SK-N-SH (cell line): ENCODE measurements at regions not wholly inside any gene's neighbourhood (a gene's known extent, or its start where the extent isn't known, plus 50 kb on each side); places are given as distances from the start of the nearest gene placed in this dataset.

Experiments used
- CTCF ChIA-PET: fragments of 300-600, 350-600 bp; formaldehyde crosslinking; extraction: SDS; loops from one replicate; lab custom pipeline; 2021; lab: Yijun Ruan, JAX
- POLR2A ChIA-PET: fragments of 350-600 bp; sonication (Branson Sonifier 250); formaldehyde crosslinking; extraction: SDS; loops from one replicate; lab custom pipeline; 2020; ENCODE audit warnings: antibody characterized with exemption, inconsistent platforms; lab: Yijun Ruan, JAX
- DNase-seq: peaks from one replicate; pipeline ENCODE4 v3.0.0; 2012
- H2AFZ ChIP-seq: fragments of 200-600 bp; sonication (generic); 2 replicates; pipeline ENCODE4 v1.8.1; 2016; ENCODE audit warnings: antibody characterized with exemption, mild to moderate bottlenecking, low read depth
- H3F3A ChIP-seq: fragments of 200-600 bp; sonication (generic); replicated peaks from 2 replicates; pipeline ENCODE3; 2016; ENCODE audit warnings: antibody characterized with exemption, mild to moderate bottlenecking; ENCODE audit not compliant: insufficient read depth
- H3K27ac ChIP-seq, 2 experiments: fragments of 200-500 bp in 1 of 2; fragments of 200-600 bp in 1 of 2; sonication (Bioruptor generic) in 1 of 2; sonication (generic), shearing (Covaris generic) in 1 of 2; 2 replicates each; pipeline versions ENCODE4 v1.5.1 to v1.6.1; 2014 to 2016; ENCODE audit warnings: low read depth in 2 of 2, inconsistent platforms in 1 of 2, low read length in 1 of 2, mild to moderate bottlenecking in 1 of 2, mixed read lengths in 1 of 2
- H3K27me3 ChIP-seq: fragments of 200-600 bp; sonication (generic), shearing (Covaris generic); 2 replicates; pipeline ENCODE4 v1.6.1; 2016; ENCODE audit warnings: mixed run types; ENCODE audit not compliant: insufficient read depth
- H3K36me3 ChIP-seq, 2 experiments: fragments of 200-500 bp in 1 of 2; fragments of 200-600 bp in 1 of 2; sonication (Bioruptor generic) in 1 of 2; sonication (generic) in 1 of 2; replicated peaks in 1 of 2; 2 replicates each; pipeline versions ENCODE3 to v1.5.1; 2014 to 2016; ENCODE audit warnings: low read length in 1 of 2, mild to moderate bottlenecking in 1 of 2; ENCODE audit not compliant: insufficient read depth in 2 of 2, control insufficient read depth in 1 of 2
- H3K4me1 ChIP-seq, 2 experiments: fragments of 200-500 bp in 1 of 2; fragments of 200-600 bp in 1 of 2; sonication (Bioruptor generic) in 1 of 2; sonication (generic), shearing (Covaris generic) in 1 of 2; 2 replicates each; pipeline versions ENCODE4 v1.5.1 to v1.6.1; 2014 to 2016; ENCODE audit warnings: low read depth in 1 of 2, low read length in 1 of 2, mixed run types in 1 of 2; ENCODE audit not compliant: insufficient read depth in 2 of 2, control insufficient read depth in 1 of 2
- H3K4me2 ChIP-seq: fragments of 200-600 bp; sonication (generic), shearing (Covaris generic); 2 replicates; pipeline ENCODE4 v1.6.1; 2017; ENCODE audit warnings: mixed run types
- H3K4me3 ChIP-seq, 2 experiments: fragments of 200-500 bp in 1 of 2; fragments of 200-600 bp in 1 of 2; sonication (Bioruptor generic) in 1 of 2; sonication (generic), shearing (Covaris generic) in 1 of 2; 2 replicates each; pipeline versions ENCODE4 v1.5.1 to v1.8.1; 2014 to 2016; ENCODE audit warnings: low read depth in 2 of 2, inconsistent platforms in 1 of 2, low read length in 1 of 2, mild to moderate bottlenecking in 1 of 2, mixed read lengths in 1 of 2, moderate library complexity in 1 of 2
- H3K79me2 ChIP-seq: fragments of 200-600 bp; sonication (generic); 2 replicates; pipeline ENCODE4 v1.8.1; 2017; ENCODE audit warnings: mild to moderate bottlenecking; ENCODE audit not compliant: insufficient read depth
- H3K9ac ChIP-seq: fragments of 200-600 bp; sonication (generic); 2 replicates; pipeline ENCODE4 v1.6.1; 2017; ENCODE audit warnings: mixed run types
- H3K9me2 ChIP-seq: fragments of 200-600 bp; sonication (generic); 2 replicates; pipeline ENCODE4 v1.6.1; 2017; ENCODE audit warnings: mixed run types
- H3K9me3 ChIP-seq: fragments of 200-600 bp; sonication (generic); 2 replicates; pipeline ENCODE4 v1.6.1; 2017; ENCODE audit warnings: mixed run types, mild to moderate bottlenecking, moderate library complexity
- H4K20me1 ChIP-seq: fragments of 200-600 bp; sonication (generic); 2 replicates; pipeline ENCODE4 v1.6.1; 2017; ENCODE audit warnings: mild to moderate bottlenecking, mixed run types; ENCODE audit not compliant: insufficient read depth
- EZH2phosphoT487 ChIP-seq: fragments of 200-600 bp; sonication (generic); IDR thresholded peaks from 2 replicates; pipeline ENCODE4 v1.6.1; 2017; ENCODE audit warnings: low read depth, mixed run types, mild to moderate bottlenecking, antibody characterized with exemption, moderate library complexity, borderline replicate concordance
- FOSL2 ChIP-seq: IDR thresholded peaks from 2 replicates; pipeline ENCODE4 v1.4.0; 2012; ENCODE audit warnings: low read depth, mild to moderate bottlenecking, moderate library complexity, borderline replicate concordance
- FOXM1 ChIP-seq: IDR thresholded peaks from 2 replicates; pipeline ENCODE4 v1.4.0; 2012; ENCODE audit warnings: low read depth, mild to moderate bottlenecking
- GABPA ChIP-seq: IDR thresholded peaks from 2 replicates; pipeline ENCODE4 v1.4.0; 2012; ENCODE audit warnings: low read depth, mild to moderate bottlenecking
- GATA2 ChIP-seq: sonication (generic); formaldehyde crosslinking; IDR thresholded peaks from 2 replicates; pipeline ENCODE4 v1.5.0; 2020; ENCODE audit warnings: mild to moderate bottlenecking, missing genetic modification reagents
- MEF2A ChIP-seq: IDR thresholded peaks from 2 replicates; pipeline ENCODE4 v1.4.0; 2012; ENCODE audit warnings: low read depth, borderline replicate concordance
- NRF1 ChIP-seq: IDR thresholded peaks from 2 replicates; pipeline ENCODE4 v1.6.1; 2012; ENCODE audit warnings: low read depth, mild to moderate bottlenecking, low read length
- POLR2AphosphoS5 ChIP-seq: IDR thresholded peaks from 2 replicates; pipeline ENCODE4 v1.6.1; 2012; ENCODE audit warnings: low read depth, low read length
- RAD21 ChIP-seq: IDR thresholded peaks from 2 replicates; pipeline ENCODE4 v1.6.1; 2012; ENCODE audit warnings: mild to moderate bottlenecking, low read length
- RFX5 ChIP-seq: IDR thresholded peaks from 2 replicates; pipeline ENCODE4 v1.6.1; 2012; ENCODE audit warnings: mild to moderate bottlenecking, improper control_type of control experiment, low read length
- TCF12 ChIP-seq: IDR thresholded peaks from 2 replicates; pipeline ENCODE4 v1.4.0; 2012
- USF2 ChIP-seq: fragments of 150-350 bp; IDR thresholded peaks from 2 replicates; pipeline ENCODE4 v1.6.1; 2017; ENCODE audit warnings: antibody characterized with exemption, low read length, low read depth, borderline replicate concordance
- WGBS: methylation state at CpG from one replicate; pipeline ENCODE4 v1.1.6; 2017; ENCODE audit warnings: low lambda C conversion rate; 5-methylcytosine and 5-hydroxymethylcytosine counted together
- TF ChIP-seq, protein P1 (sequence below): IDR thresholded peaks from 2 replicates; pipeline ENCODE4 v1.6.1; 2012; ENCODE audit warnings: mild to moderate bottlenecking, low read depth, low read length, moderate library complexity
- TF ChIP-seq, protein P2 (sequence below): fragments of 150-350 bp; IDR thresholded peaks from 2 replicates; pipeline ENCODE4 v1.6.1; 2016; ENCODE audit warnings: mild to moderate bottlenecking, low read depth, low read length
- TF ChIP-seq, protein P3 (sequence below): IDR thresholded peaks from 2 replicates; pipeline ENCODE4 v1.4.0; 2012; ENCODE audit warnings: low read depth

DNA sequence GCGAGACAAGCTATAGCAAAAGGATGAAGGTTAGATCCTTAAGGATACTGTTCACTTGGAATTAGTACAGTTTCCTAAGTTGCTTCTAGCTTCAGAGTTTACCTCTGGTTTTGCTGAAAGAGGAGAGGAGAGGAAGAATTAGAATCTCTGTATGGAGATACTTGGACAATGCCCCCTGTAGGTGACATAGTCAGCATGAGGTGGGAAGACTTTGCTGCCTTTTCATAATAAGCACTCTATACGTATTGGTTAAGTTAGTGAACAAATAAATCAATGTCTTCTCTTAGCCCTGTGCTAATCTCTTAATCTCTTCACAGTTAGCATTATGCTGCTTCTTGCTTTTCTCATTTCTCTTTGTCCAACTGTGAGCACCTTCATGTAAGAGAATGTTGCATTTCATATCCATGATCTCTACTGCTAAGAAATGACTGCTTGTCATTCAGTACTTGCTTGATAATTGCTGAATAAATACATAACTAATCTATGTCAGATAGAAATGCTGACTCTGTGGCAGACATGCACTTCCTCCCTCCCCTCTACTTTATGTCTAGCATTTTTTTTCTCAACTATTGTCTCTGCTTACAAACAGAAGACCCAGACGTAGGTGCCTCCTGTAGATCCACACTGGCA, 527.2 kb downstream of the GBA3 start (continued):
- no peak for TF ChIP-seq USF2
- TF ChIP-seq, protein P1, sequence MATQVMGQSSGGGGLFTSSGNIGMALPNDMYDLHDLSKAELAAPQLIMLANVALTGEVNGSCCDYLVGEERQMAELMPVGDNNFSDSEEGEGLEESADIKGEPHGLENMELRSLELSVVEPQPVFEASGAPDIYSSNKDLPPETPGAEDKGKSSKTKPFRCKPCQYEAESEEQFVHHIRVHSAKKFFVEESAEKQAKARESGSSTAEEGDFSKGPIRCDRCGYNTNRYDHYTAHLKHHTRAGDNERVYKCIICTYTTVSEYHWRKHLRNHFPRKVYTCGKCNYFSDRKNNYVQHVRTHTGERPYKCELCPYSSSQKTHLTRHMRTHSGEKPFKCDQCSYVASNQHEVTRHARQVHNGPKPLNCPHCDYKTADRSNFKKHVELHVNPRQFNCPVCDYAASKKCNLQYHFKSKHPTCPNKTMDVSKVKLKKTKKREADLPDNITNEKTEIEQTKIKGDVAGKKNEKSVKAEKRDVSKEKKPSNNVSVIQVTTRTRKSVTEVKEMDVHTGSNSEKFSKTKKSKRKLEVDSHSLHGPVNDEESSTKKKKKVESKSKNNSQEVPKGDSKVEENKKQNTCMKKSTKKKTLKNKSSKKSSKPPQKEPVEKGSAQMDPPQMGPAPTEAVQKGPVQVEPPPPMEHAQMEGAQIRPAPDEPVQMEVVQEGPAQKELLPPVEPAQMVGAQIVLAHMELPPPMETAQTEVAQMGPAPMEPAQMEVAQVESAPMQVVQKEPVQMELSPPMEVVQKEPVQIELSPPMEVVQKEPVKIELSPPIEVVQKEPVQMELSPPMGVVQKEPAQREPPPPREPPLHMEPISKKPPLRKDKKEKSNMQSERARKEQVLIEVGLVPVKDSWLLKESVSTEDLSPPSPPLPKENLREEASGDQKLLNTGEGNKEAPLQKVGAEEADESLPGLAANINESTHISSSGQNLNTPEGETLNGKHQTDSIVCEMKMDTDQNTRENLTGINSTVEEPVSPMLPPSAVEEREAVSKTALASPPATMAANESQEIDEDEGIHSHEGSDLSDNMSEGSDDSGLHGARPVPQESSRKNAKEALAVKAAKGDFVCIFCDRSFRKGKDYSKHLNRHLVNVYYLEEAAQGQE, result no peak
- TF ChIP-seq, all 33 proteins: peak for 0

DNA sequence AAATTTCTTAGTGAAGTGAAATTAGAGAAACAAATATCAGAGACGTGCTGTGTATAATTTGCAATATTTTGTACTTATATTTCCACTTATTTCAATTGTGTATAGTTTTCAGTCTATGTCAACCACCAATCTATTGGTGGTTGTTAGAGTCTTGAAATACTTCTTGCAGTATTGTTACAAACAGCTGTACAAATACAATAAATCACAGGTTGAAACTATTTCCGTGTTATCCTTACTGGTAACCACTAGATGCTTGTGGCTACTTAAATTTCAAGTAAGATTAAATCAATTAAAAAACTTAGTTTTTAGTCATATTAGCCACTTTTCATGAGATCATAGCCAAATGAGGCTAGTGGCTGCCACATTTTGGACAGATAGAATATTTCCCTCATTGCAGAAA, 520.5 kb downstream of the GBA3 start:
- CTCF ChIA-PET, result no interaction called here
- WGBS, result 0% methylated on average over 2 of the region's 2 CpGs
- H3F3A ChIP-seq, result no peaks in the 10 kb centered on the region
- H3K79me2 ChIP-seq, result no peaks in the 10 kb centered on the region
- no peaks in the 10 kb centered on the region for H4K20me1 ChIP-seq
- TF ChIP-seq FOXM1 (no peak), RAD21 (no peak), GABPA (no peak), FOSL2 (no peak)
- TF ChIP-seq, protein P2, sequence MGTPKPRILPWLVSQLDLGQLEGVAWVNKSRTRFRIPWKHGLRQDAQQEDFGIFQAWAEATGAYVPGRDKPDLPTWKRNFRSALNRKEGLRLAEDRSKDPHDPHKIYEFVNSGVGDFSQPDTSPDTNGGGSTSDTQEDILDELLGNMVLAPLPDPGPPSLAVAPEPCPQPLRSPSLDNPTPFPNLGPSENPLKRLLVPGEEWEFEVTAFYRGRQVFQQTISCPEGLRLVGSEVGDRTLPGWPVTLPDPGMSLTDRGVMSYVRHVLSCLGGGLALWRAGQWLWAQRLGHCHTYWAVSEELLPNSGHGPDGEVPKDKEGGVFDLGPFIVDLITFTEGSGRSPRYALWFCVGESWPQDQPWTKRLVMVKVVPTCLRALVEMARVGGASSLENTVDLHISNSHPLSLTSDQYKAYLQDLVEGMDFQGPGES, result no peak
- TF ChIP-seq, all 33 proteins: peak for 0
- Histone ChIP-seq H3K9me3 (no peaks in the 10 kb centered on the region), H3K4me2 (no peak overlapping the region), H3K27me3 (no peaks in the 10 kb centered on the region), H2AFZ (no peak overlapping the region), H3K9ac (no peak overlapping the region), H3K27ac (no peak overlapping the region), H3K4me1 (no peaks in the 10 kb centered on the region), H3K9me2 (no peaks in the 10 kb centered on the region), H3K4me3 (no peak overlapping the region), H3K36me3 (no peaks in the 10 kb centered on the region)
- DNase-seq, result no peak
- POLR2A ChIA-PET, result no interaction called here

- Histone ChIP-seq H3K4me2 (no peak overlapping the region), H3K4me3 (no peak overlapping the region), H3K9me2 (no peaks in the 10 kb centered on the region), H3K36me3 (no peaks in the 10 kb centered on the region), H3F3A (no peaks in the 10 kb centered on the region), H3K9ac (no peak overlapping the region), H2AFZ (no peak overlapping the region), H3K9me3 (no peaks in the 10 kb centered on the region), H3K27ac (no peak overlapping the region), H3K79me2 (no peaks in the 10 kb centered on the region), H3K4me1 (no peaks in the 10 kb centered on the region), H3K27me3 (no peaks in the 10 kb centered on the region), H4K20me1 (no peaks in the 10 kb centered on the region)
- POLR2A ChIA-PET, result no interaction called here
- DNase-seq, result no peak
- CTCF ChIA-PET, result no interaction called here
- 0% methylated on average over 4 of the region's 4 CpGs for WGBS
- TF ChIP-seq TCF12 (no peak), RAD21 (no peak), NRF1 (no peak), MEF2A (no peak), FOSL2 (no peak), GATA2 (CRISPR knock-in tag) (no peak), RFX5 (no peak), EZH2phosphoT487 (no peak), POLR2AphosphoS5 (no peak)
- TF ChIP-seq, protein P1, result no peak
- TF ChIP-seq, protein P3, sequence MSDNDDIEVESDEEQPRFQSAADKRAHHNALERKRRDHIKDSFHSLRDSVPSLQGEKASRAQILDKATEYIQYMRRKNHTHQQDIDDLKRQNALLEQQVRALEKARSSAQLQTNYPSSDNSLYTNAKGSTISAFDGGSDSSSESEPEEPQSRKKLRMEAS, result no peak
Measured at GRCh38 chr4:23212558-23212957, 519.8 kb downstream of the GBA3 start.
